ENCODE measurements at regions not wholly inside any gene's neighbourhood (a gene's known extent, or its start where the extent isn't known, plus 50 kb on each side); places are given as distances from the start of the nearest gene placed in this dataset.
A peak's percentile ranks its signal among the peaks of the same experiment; 100 is the strongest.

DNA sequence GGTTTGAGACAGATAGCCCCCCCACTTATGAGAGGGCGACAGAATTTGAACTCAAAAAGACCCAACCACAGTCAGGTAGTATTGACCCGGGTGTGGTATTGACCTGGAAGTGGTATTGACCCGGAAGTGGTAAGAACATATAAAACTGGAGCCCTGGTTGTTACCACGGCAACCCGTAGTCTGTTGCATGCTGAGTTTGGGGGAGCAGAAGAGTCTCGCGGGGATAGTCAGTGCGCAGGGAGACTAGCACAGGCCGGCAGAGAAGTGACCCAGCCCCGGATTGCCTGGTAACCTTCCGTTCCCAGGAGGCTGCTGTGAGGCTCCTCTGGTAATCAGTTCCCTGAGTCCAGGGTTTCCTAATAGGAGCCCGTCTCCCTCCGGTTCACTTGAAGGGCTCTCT lies 96.2 kb downstream of the SNX5 start:
- no peaks in the 10 kb centered on the region for H3K79me2 ChIP-seq (ENCODE audit: insufficient read depth, low read length)
- no peak overlapping the region for H3K4me2 ChIP-seq (ENCODE audit: insufficient read depth, insufficient read length, low read length)
- no peaks in the 10 kb centered on the region for H4K20me1 ChIP-seq (ENCODE audit: control insufficient read depth, insufficient read depth, insufficient read length)
- H4K8ac ChIP-seq (replicated peaks; ENCODE audit: insufficient read length, low read depth, low read length): no peak overlapping the region
- H3K79me1 ChIP-seq (ENCODE audit: insufficient read depth, low read depth, low read length, poor library complexity, severe bottlenecking): no peaks in the 10 kb centered on the region
- H3K4me1 Mint-ChIP-seq: peaks cover 77 to 79% of the 10 kb centered on the region in 2 experiments
- no peaks in the 10 kb centered on the region for H3K23me2 ChIP-seq (ENCODE audit: insufficient read length, low read depth, low read length, poor library complexity, severe bottlenecking)
- DNase-seq: no peak
- H2BK12ac ChIP-seq (ENCODE audit: insufficient read length, low read depth, low read length): no peak overlapping the region
- no peak overlapping the region for H3K14ac ChIP-seq (ENCODE audit: insufficient read depth, low read length)
- H3K27ac ChIP-seq (ENCODE audit: insufficient read length, low read depth, low read length): no peak overlapping the region
- H3K36me3 Mint-ChIP-seq (ENCODE audit: insufficient read depth in 1 of 3, low read depth in 3 of 3): peaks cover 0 to 2% (median 0%) of the 10 kb centered on the region in 3 experiments; a peak in 1 of 7 replicates
- TF ChIP-seq, protein P1, sequence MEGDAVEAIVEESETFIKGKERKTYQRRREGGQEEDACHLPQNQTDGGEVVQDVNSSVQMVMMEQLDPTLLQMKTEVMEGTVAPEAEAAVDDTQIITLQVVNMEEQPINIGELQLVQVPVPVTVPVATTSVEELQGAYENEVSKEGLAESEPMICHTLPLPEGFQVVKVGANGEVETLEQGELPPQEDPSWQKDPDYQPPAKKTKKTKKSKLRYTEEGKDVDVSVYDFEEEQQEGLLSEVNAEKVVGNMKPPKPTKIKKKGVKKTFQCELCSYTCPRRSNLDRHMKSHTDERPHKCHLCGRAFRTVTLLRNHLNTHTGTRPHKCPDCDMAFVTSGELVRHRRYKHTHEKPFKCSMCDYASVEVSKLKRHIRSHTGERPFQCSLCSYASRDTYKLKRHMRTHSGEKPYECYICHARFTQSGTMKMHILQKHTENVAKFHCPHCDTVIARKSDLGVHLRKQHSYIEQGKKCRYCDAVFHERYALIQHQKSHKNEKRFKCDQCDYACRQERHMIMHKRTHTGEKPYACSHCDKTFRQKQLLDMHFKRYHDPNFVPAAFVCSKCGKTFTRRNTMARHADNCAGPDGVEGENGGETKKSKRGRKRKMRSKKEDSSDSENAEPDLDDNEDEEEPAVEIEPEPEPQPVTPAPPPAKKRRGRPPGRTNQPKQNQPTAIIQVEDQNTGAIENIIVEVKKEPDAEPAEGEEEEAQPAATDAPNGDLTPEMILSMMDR (conservative IDR thresholded peaks at IDR 0.05): no peak
- no peak overlapping the region for H2AFZ ChIP-seq (ENCODE audit: low read length)
- 0 out of 5 replicates have a peak overlapping the region, but pooled peaks of 1 of the 2 experiments have one; percentile 27 for H3K4me3 Mint-ChIP-seq
- no peaks in the 10 kb centered on the region for H3K9me3 ChIP-seq (ENCODE audit: control insufficient read depth, low read depth, low read length)
- H2AK5ac ChIP-seq (ENCODE audit: insufficient read length, low read length): no peak overlapping the region
- H2BK5ac ChIP-seq (ENCODE audit: insufficient read length, low read length): no peak overlapping the region
- H3K9me3 Mint-ChIP-seq: no peaks in the 10 kb centered on the region; a peak in 1 of 5 replicates
- no peak overlapping the region for H3K56ac ChIP-seq (ENCODE audit: insufficient read length, low read depth, low read length)
- no peak overlapping the region for H3K4ac ChIP-seq (ENCODE audit: low read depth, low read length)
- H3K27ac Mint-ChIP-seq: peak overlapping the region in 1 of 3 experiments; percentile 98; a peak in 3 of 7 replicates
- H2BK120ac ChIP-seq (ENCODE audit: low read depth, low read length, poor library complexity, severe bottlenecking): no peak overlapping the region
- no peak overlapping the region for H2BK20ac ChIP-seq (ENCODE audit: low read depth, low read length, poor library complexity, severe bottlenecking)
- no CpG with 5 or more reads among the region's 13 CpGs for WGBS (ENCODE audit: extremely low coverage, insufficient read length, low lambda C conversion rate)
- no peak overlapping the region for H4K5ac ChIP-seq (ENCODE audit: insufficient read length, low read depth, low read length)
- H3K27me3 Mint-ChIP-seq (ENCODE audit: low read depth): peaks cover 3% of the 10 kb centered on the region; the same call in 1 of the 2 replicates
- no peak overlapping the region for H3T11ph ChIP-seq (ENCODE audit: low read length)
- no peak overlapping the region for H3K23ac ChIP-seq (ENCODE audit: insufficient read length, low read depth, low read length)
- peak overlapping the region; percentile 16 for H3K18ac ChIP-seq (ENCODE audit: insufficient read length, low read depth, low read length)
- H3K4me1 ChIP-seq (ENCODE audit: insufficient read depth, low read length): peaks cover 13% of the 10 kb centered on the region; the same call in 1 of the 2 replicates
- no peak overlapping the region for H4K91ac ChIP-seq (ENCODE audit: insufficient read length, low read depth, low read length)
- H3K27me3 ChIP-seq (ENCODE audit: insufficient read depth, low read length): no peaks in the 10 kb centered on the region
- no peak overlapping the region for H3K9ac ChIP-seq (ENCODE audit: extremely low read depth, insufficient read length, low read length)
- H2BK15ac ChIP-seq (ENCODE audit: low read depth, low read length): no peak overlapping the region

Data from H9 (cell line).